IMR-90 (cell line): ENCODE measurements at regions not wholly inside any gene's neighbourhood (a gene's known extent, or its start where the extent isn't known, plus 50 kb on each side); places are given as distances from the start of the nearest gene placed in this dataset.

ENCODE experiments used
- ATAC-seq: fragments of 200-7000 bp; cut with Tn5 transposase; 2 replicates; pipeline ENCODE4 v1.9.1; 2020; ENCODE audit warnings: low read depth, mild to moderate bottlenecking, moderate library complexity
- BruUV-seq: library from RNA; stranded (reverse); fragments of 400-500 nt; replicated peaks from 2 replicates; lab custom pipeline; 2021; lab: Mats Ljungman, UMichigan
- CTCF ChIA-PET: fragments of 300-600 bp; formaldehyde crosslinking; extraction: SDS; loops from one replicate; lab custom pipeline; 2021; ENCODE audit warnings: antibody characterized with exemption; lab: Yijun Ruan, JAX
- POLR2A ChIA-PET: fragments of 300-600 bp; sonication (Branson Sonifier 250); formaldehyde crosslinking; loops from one replicate; lab custom pipeline; 2022; ENCODE audit warnings: antibody characterized with exemption; ENCODE audit not compliant: unreplicated experiment; lab: Charles Lee
- DNase-seq: peaks from one replicate; pipeline ENCODE4 v3.0.0; 2013
- H2AFZ ChIP-seq: replicated peaks from 2 replicates; pipeline ENCODE3; 2013; ENCODE audit warnings: low read length, mild to moderate bottlenecking; ENCODE audit not compliant: poor library complexity
- H2AK5ac ChIP-seq: 2 replicates; pipeline ENCODE4 v1.6.1; 2013; ENCODE audit warnings: low read depth, low read length, inconsistent platforms
- H2AK9ac ChIP-seq: replicated peaks from 2 replicates; pipeline ENCODE3; 2013; ENCODE audit warnings: mild to moderate bottlenecking, low read depth, low read length, moderate library complexity; ENCODE audit not compliant: poor library complexity
- H2BK120ac ChIP-seq: 2 replicates; pipeline ENCODE4 v1.6.1; 2013; ENCODE audit warnings: low read depth, low read length, inconsistent platforms
- H2BK15ac ChIP-seq: 3 replicates; pipeline ENCODE4 v1.6.1; 2013; ENCODE audit warnings: low read depth, low read length, inconsistent platforms
- H2BK20ac ChIP-seq: 2 replicates; pipeline ENCODE4 v1.6.1; 2013; ENCODE audit warnings: low read depth, mild to moderate bottlenecking, inconsistent platforms, low read length, moderate library complexity
- H2BK5ac ChIP-seq: 2 replicates; pipeline ENCODE4 v1.6.1; 2013; ENCODE audit warnings: mild to moderate bottlenecking, low read depth, low read length, inconsistent platforms; ENCODE audit not compliant: poor library complexity, severe bottlenecking
- H3K14ac ChIP-seq: replicated peaks from 2 replicates; pipeline ENCODE4 v1.6.1; 2013; ENCODE audit warnings: low read depth, low read length, inconsistent platforms
- H3K18ac ChIP-seq: 2 replicates; pipeline ENCODE4 v1.6.1; 2013; ENCODE audit warnings: low read depth, low read length, control low read depth
- H3K23ac ChIP-seq: 2 replicates; pipeline ENCODE4 v1.6.1; 2013; ENCODE audit warnings: low read depth, low read length, inconsistent platforms
- H3K27ac ChIP-seq: 2 replicates; pipeline ENCODE4 v1.5.1; 2013; ENCODE audit warnings: mild to moderate bottlenecking, control low read depth, low read length; ENCODE audit not compliant: insufficient read depth
- H3K27me3 ChIP-seq: 2 replicates; pipeline ENCODE4 v1.6.1; 2013; ENCODE audit warnings: low read length; ENCODE audit not compliant: control insufficient read depth, insufficient read depth
- H3K36me3 ChIP-seq: 2 replicates; pipeline ENCODE4 v1.6.1; 2013; ENCODE audit warnings: low read length, mixed read lengths; ENCODE audit not compliant: control insufficient read depth, insufficient read depth
- H3K4ac ChIP-seq: 2 replicates; pipeline ENCODE4 v1.6.1; 2013; ENCODE audit warnings: low read depth, low read length, inconsistent platforms
- H3K4me1 ChIP-seq: 2 replicates; pipeline ENCODE4 v1.6.1; 2013; ENCODE audit warnings: low read length, mixed read lengths; ENCODE audit not compliant: control insufficient read depth, insufficient read depth
- H3K4me2 ChIP-seq: 2 replicates; pipeline ENCODE4 v1.6.1; 2013; ENCODE audit warnings: low read depth, mild to moderate bottlenecking, control low read depth, low read length, moderate library complexity
- H3K4me3 ChIP-seq: 2 replicates; pipeline ENCODE4 v1.5.1; 2013; ENCODE audit warnings: low read depth, mild to moderate bottlenecking, control low read depth, low read length, moderate library complexity; ENCODE audit not compliant: insufficient read depth
- H3K56ac ChIP-seq: 2 replicates; pipeline ENCODE4 v1.6.1; 2013; ENCODE audit warnings: low read length, inconsistent platforms; ENCODE audit not compliant: insufficient read depth; ENCODE audit errors: extremely low read depth
- H3K79me1 ChIP-seq, 2 experiments: 2 replicates each; pipeline ENCODE4 v1.6.1; 2013; ENCODE audit warnings: low read length in 2 of 2, inconsistent platforms in 1 of 2, low read depth in 1 of 2
- H3K9ac ChIP-seq: 2 replicates; pipeline ENCODE4 v1.6.1; 2013; ENCODE audit warnings: low read depth, low read length, control low read depth
- H3K9me1 ChIP-seq: 2 replicates; pipeline ENCODE4 v1.6.1; 2013; ENCODE audit warnings: low read length, inconsistent platforms; ENCODE audit not compliant: insufficient read depth
- H3K9me3 ChIP-seq: 2 replicates; pipeline ENCODE4 v1.6.1; 2013; ENCODE audit warnings: low read length; ENCODE audit not compliant: control insufficient read depth, insufficient read depth
- H4K20me1 ChIP-seq: 2 replicates; pipeline ENCODE4 v1.6.1; 2013; ENCODE audit warnings: low read length, inconsistent platforms; ENCODE audit not compliant: insufficient read depth
- H4K5ac ChIP-seq: 2 replicates; pipeline ENCODE4 v1.6.1; 2013; ENCODE audit warnings: mild to moderate bottlenecking, low read depth, low read length, control low read depth
- H4K8ac ChIP-seq, 2 experiments: 2 replicates each; pipeline ENCODE4 v1.6.1; 2013; ENCODE audit warnings: low read depth in 2 of 2, low read length in 2 of 2, control low read depth in 1 of 2, inconsistent platforms in 1 of 2
- H4K91ac ChIP-seq: 2 replicates; pipeline ENCODE4 v1.6.1; 2013; ENCODE audit warnings: low read depth, low read length, inconsistent platforms; ENCODE audit not compliant: insufficient read depth
- BHLHE40 ChIP-seq: fragments of 150-350 bp; IDR thresholded peaks from 2 replicates; pipeline ENCODE4 v1.6.1; 2016; ENCODE audit warnings: mild to moderate bottlenecking, low read depth, low read length
- CEBPB ChIP-seq: IDR thresholded peaks from 2 replicates; pipeline ENCODE4 v1.6.1; 2012; ENCODE audit warnings: low read depth, low read length, improper control_type of control experiment
- CHD1 ChIP-seq: IDR thresholded peaks from 2 replicates; pipeline ENCODE4 v1.6.1; 2012; ENCODE audit warnings: low read depth, low read length, improper control_type of control experiment
- ELK1 ChIP-seq: fragments of 150-350 bp; IDR thresholded peaks from 2 replicates; pipeline ENCODE4 v1.6.1; 2016; ENCODE audit warnings: low read depth, mild to moderate bottlenecking, low read length, moderate library complexity, borderline replicate concordance
- FOS ChIP-seq: fragments of 150-350 bp; IDR thresholded peaks from 2 replicates; pipeline ENCODE4 v1.6.1; 2016; ENCODE audit warnings: low read depth, low read length
- MAFK ChIP-seq: IDR thresholded peaks from 2 replicates; pipeline ENCODE4 v1.6.1; 2012; ENCODE audit warnings: low read depth, low read length, improper control_type of control experiment
- MAZ ChIP-seq: IDR thresholded peaks from 2 replicates; pipeline ENCODE4 v1.6.1; 2012; ENCODE audit warnings: low read depth, mild to moderate bottlenecking, low read length, improper control_type of control experiment, moderate library complexity, borderline replicate concordance
- MXI1 ChIP-seq: IDR thresholded peaks from 2 replicates; pipeline ENCODE4 v1.6.1; 2012; ENCODE audit warnings: low read depth, mild to moderate bottlenecking, low read length, moderate library complexity, borderline replicate concordance
- NFE2L2 ChIP-seq: fragments of 150-350 bp; IDR thresholded peaks from 2 replicates; pipeline ENCODE4 v1.6.1; 2016; ENCODE audit warnings: low read depth, mild to moderate bottlenecking, low read length
- POLR2A ChIP-seq: IDR thresholded peaks from 2 replicates; pipeline ENCODE4 v1.6.1; 2012; ENCODE audit warnings: mild to moderate bottlenecking, low read depth, low read length
- RAD21 ChIP-seq: IDR thresholded peaks from 2 replicates; pipeline ENCODE4 v1.6.1; 2012; ENCODE audit warnings: low read length, improper control_type of control experiment
- RCOR1 ChIP-seq: IDR thresholded peaks from 2 replicates; pipeline ENCODE4 v1.6.1; 2012; ENCODE audit warnings: mild to moderate bottlenecking, low read length, improper control_type of control experiment; ENCODE audit not compliant: insufficient replicate concordance
- RFX5 ChIP-seq: IDR thresholded peaks from 2 replicates; pipeline ENCODE4 v1.8.0; 2012; ENCODE audit warnings: low read depth, mild to moderate bottlenecking, low read length, moderate library complexity
- SMC3 ChIP-seq: fragments of 150-350 bp; IDR thresholded peaks from 2 replicates; pipeline ENCODE4 v1.6.1; 2016; ENCODE audit warnings: low read depth, mild to moderate bottlenecking, antibody characterized with exemption, low read length, moderate library complexity
- dilution Hi-C: fragments of 300-500 bp; cut with HindIII; formaldehyde crosslinking; loops from one replicate; pipeline ENCODE4 v1.14.3; 2018; ENCODE audit warnings: low sequenced_read_pairs; ENCODE audit not compliant: unreplicated experiment
- in situ Hi-C: fragments of 300-500 bp; cut with MboI; formaldehyde crosslinking; loops from 3 replicates; pipeline ENCODE4 v1.14.3; 2019; ENCODE audit warnings: low sequenced_read_pairs, inconsistent platforms, mixed read lengths
- intact Hi-C: fragments of 100-400 bp; cut with micrococcal nuclease; formaldehyde crosslinking; loops from 2 replicates; pipeline ENCODE4 v1.10.0; 2022
- TF ChIP-seq, protein P1 (sequence below): conservative IDR thresholded peaks from 2 replicates; pipeline ENCODE4 v1.5.1; 2012; ENCODE audit warnings: mild to moderate bottlenecking, low read depth, low read length, improper control_type of control experiment
- TF ChIP-seq, protein P2 (sequence below): fragments of 150-350 bp; IDR thresholded peaks from 2 replicates; pipeline ENCODE4 v1.6.1; 2017; ENCODE audit warnings: mild to moderate bottlenecking, antibody characterized with exemption, low read length, low read depth

DNA sequence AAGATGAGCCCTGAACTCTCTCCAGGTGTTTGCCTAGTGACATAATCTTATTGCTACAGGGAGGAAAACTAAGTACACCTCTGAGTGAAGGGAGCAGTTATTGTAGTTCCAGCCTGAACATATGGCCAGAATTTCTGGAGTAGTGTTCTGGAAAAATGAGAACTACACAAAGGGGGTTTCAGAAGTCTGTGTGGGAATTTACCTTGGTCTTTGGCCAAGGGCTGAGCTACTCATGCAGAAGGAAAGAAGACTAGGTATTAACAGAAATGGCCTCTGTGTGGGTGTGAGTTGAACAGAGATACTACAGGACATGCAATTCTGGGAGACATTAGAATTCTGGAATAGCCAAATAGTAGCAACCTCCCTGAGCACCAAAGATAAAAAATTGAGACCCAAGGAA lies 1009.7 kb upstream of the GJE1 start:
- intact Hi-C loops (no loop called here), in situ Hi-C loops (no loop called here), dilution Hi-C loops (no loop called here)
- Histone ChIP-seq H3K36me3 (no peaks in the 10 kb centered on the region), H4K20me1 (no peaks in the 10 kb centered on the region), H2BK20ac (no peak overlapping the region), H3K27me3 (no peaks in the 10 kb centered on the region), H3K4me2 (no peak overlapping the region), H3K18ac (no peak overlapping the region), H3K4me1 (no peaks in the 10 kb centered on the region), H3K27ac (no peak overlapping the region), H3K14ac (no peak overlapping the region), H3K56ac (no peak overlapping the region), H2BK5ac (no peak overlapping the region), H2AK9ac (no peak overlapping the region), H2BK15ac (no peak overlapping the region), H3K9ac (no peak overlapping the region), H3K9me3 (0 out of 2 replicates have a peak, but pooled peaks cover 2% of the 10 kb centered on the region), H2AK5ac (no peak overlapping the region), H3K4me3 (no peak overlapping the region), H2AFZ (no peak overlapping the region), H4K8ac (no peak overlapping the region), H3K23ac (no peak overlapping the region), H4K91ac (no peak overlapping the region), H2BK120ac (no peak overlapping the region), H3K79me1 (no peaks in the 10 kb centered on the region), H3K9me1 (no peaks in the 10 kb centered on the region), H4K5ac (no peak overlapping the region), H3K4ac (no peak overlapping the region)
- POLR2A ChIA-PET: no interaction called here
- CTCF ChIA-PET: no interaction called here
- no TSS peak for BruUV-seq
- DNase-seq: peak; percentile 15
- TF ChIP-seq RFX5: no peak
- TF ChIP-seq CEBPB: no peak
- TF ChIP-seq MXI1: no peak
- no peak for TF ChIP-seq FOS
- no peak for TF ChIP-seq RAD21
- TF ChIP-seq MAZ: no peak
- no peak for TF ChIP-seq ELK1
- TF ChIP-seq, protein P1, sequence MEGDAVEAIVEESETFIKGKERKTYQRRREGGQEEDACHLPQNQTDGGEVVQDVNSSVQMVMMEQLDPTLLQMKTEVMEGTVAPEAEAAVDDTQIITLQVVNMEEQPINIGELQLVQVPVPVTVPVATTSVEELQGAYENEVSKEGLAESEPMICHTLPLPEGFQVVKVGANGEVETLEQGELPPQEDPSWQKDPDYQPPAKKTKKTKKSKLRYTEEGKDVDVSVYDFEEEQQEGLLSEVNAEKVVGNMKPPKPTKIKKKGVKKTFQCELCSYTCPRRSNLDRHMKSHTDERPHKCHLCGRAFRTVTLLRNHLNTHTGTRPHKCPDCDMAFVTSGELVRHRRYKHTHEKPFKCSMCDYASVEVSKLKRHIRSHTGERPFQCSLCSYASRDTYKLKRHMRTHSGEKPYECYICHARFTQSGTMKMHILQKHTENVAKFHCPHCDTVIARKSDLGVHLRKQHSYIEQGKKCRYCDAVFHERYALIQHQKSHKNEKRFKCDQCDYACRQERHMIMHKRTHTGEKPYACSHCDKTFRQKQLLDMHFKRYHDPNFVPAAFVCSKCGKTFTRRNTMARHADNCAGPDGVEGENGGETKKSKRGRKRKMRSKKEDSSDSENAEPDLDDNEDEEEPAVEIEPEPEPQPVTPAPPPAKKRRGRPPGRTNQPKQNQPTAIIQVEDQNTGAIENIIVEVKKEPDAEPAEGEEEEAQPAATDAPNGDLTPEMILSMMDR: no peak
- TF ChIP-seq POLR2A: no peak
- TF ChIP-seq NFE2L2: no peak
- no peak for TF ChIP-seq SMC3
- TF ChIP-seq BHLHE40: no peak
- TF ChIP-seq RCOR1: no peak
- no peak for TF ChIP-seq MAFK
- TF ChIP-seq CHD1: no peak
- TF ChIP-seq, protein P2, sequence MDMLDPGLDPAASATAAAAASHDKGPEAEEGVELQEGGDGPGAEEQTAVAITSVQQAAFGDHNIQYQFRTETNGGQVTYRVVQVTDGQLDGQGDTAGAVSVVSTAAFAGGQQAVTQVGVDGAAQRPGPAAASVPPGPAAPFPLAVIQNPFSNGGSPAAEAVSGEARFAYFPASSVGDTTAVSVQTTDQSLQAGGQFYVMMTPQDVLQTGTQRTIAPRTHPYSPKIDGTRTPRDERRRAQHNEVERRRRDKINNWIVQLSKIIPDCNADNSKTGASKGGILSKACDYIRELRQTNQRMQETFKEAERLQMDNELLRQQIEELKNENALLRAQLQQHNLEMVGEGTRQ: no peak
- no peak for ATAC-seq
